ENCODE measurements at regions not wholly inside any gene's neighbourhood (a gene's known extent, or its start where the extent isn't known, plus 50 kb on each side); places are given as distances from the start of the nearest gene placed in this dataset.

- H3K4me1 ChIP-seq = no peaks in the 10 kb centered on the region
- no peak for ATAC-seq
- no peak overlapping the region for H3K27ac ChIP-seq
- TF ChIP-seq, protein P1, sequence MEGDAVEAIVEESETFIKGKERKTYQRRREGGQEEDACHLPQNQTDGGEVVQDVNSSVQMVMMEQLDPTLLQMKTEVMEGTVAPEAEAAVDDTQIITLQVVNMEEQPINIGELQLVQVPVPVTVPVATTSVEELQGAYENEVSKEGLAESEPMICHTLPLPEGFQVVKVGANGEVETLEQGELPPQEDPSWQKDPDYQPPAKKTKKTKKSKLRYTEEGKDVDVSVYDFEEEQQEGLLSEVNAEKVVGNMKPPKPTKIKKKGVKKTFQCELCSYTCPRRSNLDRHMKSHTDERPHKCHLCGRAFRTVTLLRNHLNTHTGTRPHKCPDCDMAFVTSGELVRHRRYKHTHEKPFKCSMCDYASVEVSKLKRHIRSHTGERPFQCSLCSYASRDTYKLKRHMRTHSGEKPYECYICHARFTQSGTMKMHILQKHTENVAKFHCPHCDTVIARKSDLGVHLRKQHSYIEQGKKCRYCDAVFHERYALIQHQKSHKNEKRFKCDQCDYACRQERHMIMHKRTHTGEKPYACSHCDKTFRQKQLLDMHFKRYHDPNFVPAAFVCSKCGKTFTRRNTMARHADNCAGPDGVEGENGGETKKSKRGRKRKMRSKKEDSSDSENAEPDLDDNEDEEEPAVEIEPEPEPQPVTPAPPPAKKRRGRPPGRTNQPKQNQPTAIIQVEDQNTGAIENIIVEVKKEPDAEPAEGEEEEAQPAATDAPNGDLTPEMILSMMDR (IDR thresholded peaks at IDR 0.05) = no peak
- DNase-seq = no peak
- no peak overlapping the region for H3K4me3 ChIP-seq
- no peaks in the 10 kb centered on the region for H3K27me3 ChIP-seq
- intact Hi-C loops (cut with DNase I) = no loop called here
- H3K9me3 ChIP-seq = no peaks in the 10 kb centered on the region
- no peaks in the 10 kb centered on the region for H3K36me3 ChIP-seq
Measured at GRCh38 chr7:46318276-46318675, 397.2 kb upstream of the IGFBP3 start.

DNA sequence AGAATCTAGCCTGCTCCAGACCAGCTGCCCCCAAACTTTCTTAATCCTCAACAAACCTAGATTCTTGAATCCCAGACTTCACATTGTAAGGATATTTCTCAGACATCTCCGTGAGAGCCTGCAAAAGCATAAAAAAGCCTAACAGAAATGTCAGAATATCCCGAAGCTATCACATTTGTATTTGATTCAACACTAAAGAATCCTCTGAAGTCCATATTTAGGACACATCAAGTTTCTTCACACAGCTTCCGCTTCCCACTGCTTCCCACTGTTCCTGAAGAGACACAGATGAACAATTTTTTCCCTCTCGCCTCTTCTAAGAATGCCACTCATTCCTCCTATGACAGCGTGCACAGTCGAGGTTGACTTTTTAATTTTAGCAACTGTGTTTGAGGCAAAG, 396.2 kb upstream of the IGFBP3 start:
- Histone ChIP-seq H3K4me1 (no peaks in the 10 kb centered on the region), H3K27ac (no peak overlapping the region), H3K36me3 (no peaks in the 10 kb centered on the region), H3K27me3 (no peaks in the 10 kb centered on the region), H3K4me3 (no peak overlapping the region), H3K9me3 (no peaks in the 10 kb centered on the region)
- intact Hi-C loops (cut with DNase I) = no loop called here
- TF ChIP-seq, protein P1 (IDR thresholded peaks at IDR 0.05) = no peak
- no peak for DNase-seq
- no peak for ATAC-seq

- intact Hi-C loops (cut with DNase I) = no loop called here
- TF ChIP-seq, protein P1 (IDR thresholded peaks at IDR 0.05) = no peak
- no peaks in the 10 kb centered on the region for H3K9me3 ChIP-seq
- no peak overlapping the region for H3K27ac ChIP-seq
- DNase-seq (no peak), ATAC-seq (no peak)
- no peak overlapping the region for H3K4me3 ChIP-seq
- no peaks in the 10 kb centered on the region for H3K27me3 ChIP-seq
- H3K4me1 ChIP-seq = no peaks in the 10 kb centered on the region
- no peaks in the 10 kb centered on the region for H3K36me3 ChIP-seq
Measured at GRCh38 chr7:46315891-46316290, 394.8 kb upstream of the IGFBP3 start.

GRCh38 chr7:46301677-46302076, 380.6 kb upstream of the IGFBP3 start:
- no peaks in the 10 kb centered on the region for H3K36me3 ChIP-seq
- TF ChIP-seq, protein P1 (IDR thresholded peaks at IDR 0.05) = no peak

GRCh38 chr7:46297515-46297914, 376.4 kb upstream of the IGFBP3 start:
- ATAC-seq = no peak
- Histone ChIP-seq H3K27me3 (no peaks in the 10 kb centered on the region), H3K27ac (no peak overlapping the region), H3K9me3 (peaks cover 0 to 13% of the 10 kb centered on the region in 2 donors), H3K36me3 (no peaks in the 10 kb centered on the region), H3K4me3 (no peak overlapping the region), H3K4me1 (no peaks in the 10 kb centered on the region)
- TF ChIP-seq, protein P1 (IDR thresholded peaks at IDR 0.05) = no peak
- DNase-seq = no peak
- intact Hi-C loops (cut with DNase I) = no loop called here

More at GRCh38 chr7:46301677-46302076, 380.6 kb upstream of the IGFBP3 start:
- Histone ChIP-seq H3K27me3 (no peaks in the 10 kb centered on the region), H3K4me3 (no peak overlapping the region), H3K4me1 (no peaks in the 10 kb centered on the region), H3K9me3 (peaks cover 0 to 13% of the 10 kb centered on the region in 2 donors), H3K27ac (no peak overlapping the region)
- no peak for DNase-seq
- intact Hi-C loops (cut with DNase I) = no loop called here
- no peak for ATAC-seq

Data from left lung (tissue), 4 donors.